Fibroblast of lung (primary cell): ENCODE measurements at regions not wholly inside any gene's neighbourhood (a gene's known extent, or its start where the extent isn't known, plus 50 kb on each side); places are given as distances from the start of the nearest gene placed in this dataset.

Source experiments
- CTCF ChIP-seq, 2 donors: IDR thresholded peaks in 1 of 2; conservative IDR thresholded peaks in 1 of 2; 1 replicate in 1 of 2; 2 replicates in 1 of 2; pipeline ENCODE4 v1.5.1; 2011 to 2012; ENCODE audit warnings: low read length in 2 of 2, control low read depth in 1 of 2, inconsistent platforms in 1 of 2, low read depth in 1 of 2, mild to moderate bottlenecking in 1 of 2
- EZH2 ChIP-seq: IDR thresholded peaks from 2 replicates; pipeline ENCODE4 v1.5.1; 2012; ENCODE audit warnings: low read length, control low read depth, mild to moderate bottlenecking; ENCODE audit errors: missing control alignments

DNA sequence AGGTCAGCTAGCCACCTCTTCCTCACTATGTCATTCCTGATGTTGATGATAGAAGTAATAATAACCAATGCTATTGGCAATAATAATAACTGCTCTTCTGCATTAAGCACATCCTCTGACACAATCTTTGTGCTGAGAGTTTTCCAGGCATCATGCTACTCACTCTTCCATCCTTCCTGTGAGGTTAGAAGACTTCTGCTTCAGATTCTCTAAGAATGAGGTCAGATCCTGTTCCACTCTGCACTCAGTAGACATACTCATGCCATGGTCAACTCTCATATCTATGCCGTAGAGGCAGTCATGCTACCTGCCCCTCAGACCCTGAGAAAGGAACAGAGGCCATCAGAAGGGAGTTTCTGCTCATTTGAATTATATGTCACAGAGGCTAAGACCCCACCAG, 98.1 kb upstream of the TOP1 start:
- TF ChIP-seq CTCF (conservative IDR thresholded peaks at IDR 0.05 in 1 of 2, IDR thresholded peaks at IDR 0.05 in 1 of 2; ENCODE audit: low read depth in 1 of 2, low read length in 2 of 2) (no peak), EZH2 (no peak)
